Activated T-cell treated with anti-CD3 and anti-CD28 coated beads for 48 hours (primary cell): ENCODE measurements at regions not wholly inside any gene's neighbourhood (a gene's known extent, or its start where the extent isn't known, plus 50 kb on each side); places are given as distances from the start of the nearest gene placed in this dataset.

ENCODE experiments used
- DNase-seq: peaks from one replicate; pipeline ENCODE4 v3.0.0-alpha.2; 2020; ENCODE audit warnings: low read depth

GRCh38 chr7:15916681-15917380 lies 230.3 kb upstream of the MEOX2 start:
- no peak for DNase-seq

DNA sequence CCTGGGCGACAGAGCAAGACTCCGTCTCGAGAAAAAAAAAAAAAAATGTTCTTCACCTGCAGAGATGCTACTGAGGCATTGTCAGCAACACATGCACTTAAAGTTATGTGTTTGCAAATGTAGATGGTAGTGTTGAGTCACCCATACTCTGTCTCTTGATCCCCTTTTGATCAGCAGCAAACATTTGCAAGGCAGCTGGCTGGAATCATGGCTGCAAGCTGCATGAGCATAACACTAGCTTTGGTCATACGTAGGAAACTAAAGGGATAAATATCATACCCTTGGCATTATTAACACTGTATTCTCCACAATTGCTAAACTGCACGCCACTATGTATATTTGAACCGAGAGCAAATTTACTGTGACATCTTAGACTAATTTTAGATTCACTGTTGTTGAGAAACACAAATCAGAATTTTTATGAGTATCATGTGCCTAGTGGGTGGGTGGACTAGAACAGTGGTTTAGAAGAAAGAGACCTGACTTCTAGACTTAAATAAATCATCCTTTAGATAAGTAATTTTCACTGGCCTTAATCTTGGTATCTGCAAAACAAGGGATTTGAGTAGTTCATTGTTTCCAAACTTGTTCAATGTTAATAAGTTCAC lies 229.3 kb upstream of the MEOX2 start:
- DNase-seq: no peak

DNA sequence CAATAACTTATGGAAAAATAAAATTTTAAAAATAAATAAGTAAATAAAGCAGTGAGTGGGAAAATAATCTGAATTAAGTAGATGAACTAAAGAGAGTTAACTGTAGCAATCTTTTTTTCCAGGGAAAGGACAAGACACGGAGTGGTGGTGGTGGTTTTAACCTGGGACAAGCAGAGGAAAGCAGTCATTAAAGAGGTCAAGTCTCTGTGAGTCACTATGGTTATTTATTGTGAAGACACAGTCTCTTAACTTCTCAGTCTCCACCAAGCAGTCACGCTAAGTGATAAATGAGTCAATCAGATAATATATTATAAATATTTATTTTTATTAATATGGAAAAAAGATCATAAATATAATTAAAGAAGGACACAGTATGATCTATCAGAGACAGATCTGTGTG lies 228.1 kb upstream of the MEOX2 start:
- no peak for DNase-seq

DNA sequence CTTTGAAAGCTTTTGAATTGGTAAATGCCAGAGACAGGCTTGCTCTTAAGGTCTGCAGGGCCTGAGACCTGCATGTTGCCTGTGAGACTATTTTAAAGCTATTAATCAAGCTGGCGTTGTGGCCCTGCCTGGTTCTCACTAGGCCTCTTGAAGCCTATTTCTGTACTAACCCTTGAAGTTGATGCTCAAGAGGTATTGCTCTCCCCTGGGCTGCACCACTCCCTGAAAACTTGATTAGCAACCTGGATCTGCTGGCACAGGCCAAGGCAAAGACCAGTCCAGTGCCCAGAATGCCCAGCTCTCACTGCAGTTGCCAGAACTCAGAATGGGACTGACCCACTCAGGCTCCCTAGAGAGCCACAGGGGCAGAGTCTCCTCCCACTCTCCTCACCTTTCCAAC lies 220.0 kb upstream of the MEOX2 start:
- DNase-seq: no peak

DNA sequence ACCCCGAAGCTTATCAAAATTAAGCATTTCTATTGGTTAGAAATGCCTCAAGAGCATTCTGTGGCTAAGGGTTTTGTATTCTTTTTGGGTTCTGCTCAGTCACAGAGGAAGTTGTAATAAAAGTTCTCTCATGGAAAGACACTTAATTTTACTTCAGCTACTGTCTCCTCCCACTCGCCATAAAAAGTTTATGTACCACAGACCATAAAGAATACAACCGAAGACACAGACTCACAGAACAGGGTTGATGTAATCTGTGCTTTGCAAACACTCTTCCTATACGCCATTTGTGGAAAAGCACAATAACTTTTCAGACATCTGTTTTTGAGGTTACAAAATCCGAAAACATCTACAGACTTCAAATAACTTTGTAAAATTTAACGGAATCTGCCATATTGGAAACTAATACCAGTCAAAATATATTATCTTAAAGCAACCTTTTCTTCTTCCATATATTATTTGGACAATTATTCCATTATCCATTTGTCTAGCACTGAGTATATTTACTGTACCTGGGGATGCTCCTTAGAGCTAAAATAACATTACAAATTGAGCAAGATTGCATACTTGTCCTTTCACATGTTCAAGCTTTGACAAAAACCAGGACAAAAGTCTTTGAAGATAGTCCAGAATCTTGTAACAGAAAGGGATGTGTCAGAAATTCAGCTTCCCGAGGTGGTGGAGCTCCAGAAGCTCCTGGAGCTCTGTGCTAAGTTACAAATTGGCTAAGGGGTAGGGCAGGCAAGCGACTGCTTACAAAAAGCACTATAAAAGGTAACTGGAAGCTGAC lies 219.0 kb upstream of the MEOX2 start:
- no peak for DNase-seq

DNA sequence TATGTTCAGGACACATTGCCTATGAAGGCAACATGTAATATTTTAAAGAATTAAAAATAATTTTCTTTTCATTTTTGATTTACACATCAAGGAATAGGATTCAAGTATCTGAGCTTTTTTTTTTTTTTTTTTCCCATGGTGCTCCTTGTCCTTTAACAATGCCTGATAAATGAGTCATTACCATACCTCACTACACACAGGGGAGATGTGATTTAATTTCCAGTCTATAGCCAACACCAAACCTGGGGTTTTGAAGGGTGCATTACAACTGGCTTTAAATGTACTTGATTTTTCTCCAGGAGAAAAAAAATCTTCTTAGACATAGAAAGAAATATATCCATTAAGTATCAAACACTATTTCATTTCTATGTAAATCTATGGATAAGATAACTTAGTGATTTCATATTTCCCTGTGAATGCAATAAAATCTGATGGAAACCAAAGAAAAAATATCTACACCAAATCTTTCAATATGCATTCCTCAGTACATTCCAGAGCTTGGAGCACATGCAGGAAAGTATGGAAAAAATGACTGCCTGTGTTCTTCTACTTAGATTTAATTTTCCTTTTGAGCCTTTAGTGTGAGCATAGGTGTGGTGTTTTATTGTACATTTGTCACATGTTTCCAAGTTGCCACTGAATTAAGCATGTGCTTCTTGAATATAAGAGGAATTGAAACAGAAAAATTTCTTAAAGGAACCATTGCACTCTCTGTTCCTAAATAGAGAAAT lies 204.8 kb upstream of the MEOX2 start:
- no peak for DNase-seq

DNA sequence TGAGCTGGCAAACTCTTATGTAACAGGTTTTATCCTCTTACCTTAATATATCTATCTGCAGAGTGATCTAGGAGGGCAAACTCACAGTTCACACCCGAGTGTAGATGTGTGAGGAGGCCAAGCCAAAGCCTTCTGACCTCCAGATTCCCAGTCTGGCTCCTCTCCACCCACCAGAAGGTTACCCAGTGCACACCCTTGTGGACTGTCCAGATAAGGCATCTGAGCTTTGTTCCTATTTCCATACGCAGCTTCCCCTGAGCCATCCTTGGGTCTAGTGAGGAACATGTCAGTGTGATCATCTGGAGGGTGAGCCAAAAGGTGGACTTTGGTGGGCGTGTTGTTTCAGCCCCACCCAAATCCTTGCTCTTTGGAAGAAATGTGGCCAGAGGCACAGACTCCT lies 203.0 kb upstream of the MEOX2 start:
- DNase-seq: no peak

DNA sequence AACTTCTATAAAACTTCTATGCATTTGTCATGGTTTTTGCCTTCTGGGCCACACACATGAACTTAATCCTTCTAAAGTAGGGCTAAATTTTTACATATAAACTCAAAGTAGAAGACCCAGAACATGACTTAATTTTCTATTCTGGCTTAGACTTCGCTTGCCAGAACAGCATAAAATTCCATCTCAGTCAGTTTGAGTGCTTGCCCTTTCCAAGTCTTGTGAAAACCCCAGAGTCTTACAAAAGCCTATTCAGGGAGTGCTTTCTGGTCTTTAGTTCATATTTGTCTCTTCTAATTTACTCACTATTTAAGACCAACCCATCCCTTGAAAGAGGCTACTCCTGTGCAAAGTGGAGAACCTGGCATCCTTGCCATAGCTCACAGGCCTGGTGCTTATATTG lies 201.6 kb upstream of the MEOX2 start:
- DNase-seq: no peak

GRCh38 chr7:15886626-15887025 lies 200.1 kb upstream of the MEOX2 start:
- DNase-seq: no peak

- no peak for DNase-seq
These were observed 199.2 kb upstream of the MEOX2 start for GRCh38 chr7:15885678-15886077.

GRCh38 chr7:15874774-15875173 lies 188.3 kb upstream of the MEOX2 start:
- no peak for DNase-seq

GRCh38 chr7:15870347-15870746 lies 183.9 kb upstream of the MEOX2 start:
- DNase-seq: no peak

- DNase-seq: no peak
These were observed 181.0 kb upstream of the MEOX2 start for GRCh38 chr7:15867441-15867840.

GRCh38 chr7:15866753-15867152 lies 180.3 kb upstream of the MEOX2 start:
- no peak for DNase-seq

GRCh38 chr7:15864626-15864991 lies 178.1 kb upstream of the MEOX2 start:
- no peak for DNase-seq

DNA sequence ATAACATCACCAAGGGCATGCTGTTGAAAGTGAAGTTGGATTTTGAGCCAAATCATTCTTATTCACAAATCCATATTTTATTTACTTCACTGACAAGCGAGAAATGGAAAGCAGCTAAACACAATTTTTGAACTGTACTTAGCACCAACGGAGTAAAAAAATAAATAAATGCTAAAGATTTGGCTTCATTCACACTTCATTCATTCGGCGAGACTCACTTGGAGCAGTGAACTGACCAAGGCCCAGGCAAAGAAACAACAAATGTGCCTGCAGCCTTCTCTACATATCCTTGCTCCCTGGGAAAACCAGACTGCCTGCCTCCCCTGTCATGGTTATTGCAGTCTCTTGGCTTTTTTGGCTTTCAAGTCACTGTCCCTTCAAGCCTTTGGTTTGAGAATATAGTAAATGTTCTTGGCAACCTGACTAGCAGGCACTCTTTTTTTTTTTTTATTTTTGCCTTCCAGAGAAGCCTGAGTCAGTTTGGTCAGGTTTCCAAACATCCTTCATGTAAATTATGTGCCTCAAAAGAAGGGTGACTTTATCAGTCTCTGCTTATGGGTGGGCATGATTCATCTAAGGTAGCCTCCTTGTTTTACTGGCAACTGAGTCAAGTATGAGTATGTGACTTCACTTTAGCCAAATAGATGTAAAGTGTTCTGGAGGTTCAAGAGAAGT lies 177.6 kb upstream of the MEOX2 start:
- no peak for DNase-seq

DNA sequence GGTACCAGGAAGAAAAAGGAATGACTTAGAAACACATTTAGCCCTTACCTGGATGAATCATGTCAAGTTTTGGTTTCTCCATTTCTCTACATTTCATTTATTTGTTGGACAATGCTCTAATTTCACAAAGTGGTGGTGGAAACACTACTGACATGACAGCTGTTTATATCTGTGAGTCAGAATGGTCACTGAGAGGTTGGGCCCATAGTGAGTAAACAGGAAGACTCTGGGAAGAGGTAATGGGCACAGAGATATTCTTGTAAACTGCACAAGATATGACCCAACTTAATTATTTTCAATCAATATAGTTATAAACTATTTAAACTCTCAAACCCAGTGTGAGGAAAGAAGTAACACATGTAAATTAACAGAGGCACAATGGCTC lies 176.3 kb upstream of the MEOX2 start:
- no peak for DNase-seq

- DNase-seq: no peak
These were observed 175.7 kb upstream of the MEOX2 start for GRCh38 chr7:15862016-15862780.

GRCh38 chr7:15860264-15860949 lies 173.9 kb upstream of the MEOX2 start:
- DNase-seq: no peak

DNA sequence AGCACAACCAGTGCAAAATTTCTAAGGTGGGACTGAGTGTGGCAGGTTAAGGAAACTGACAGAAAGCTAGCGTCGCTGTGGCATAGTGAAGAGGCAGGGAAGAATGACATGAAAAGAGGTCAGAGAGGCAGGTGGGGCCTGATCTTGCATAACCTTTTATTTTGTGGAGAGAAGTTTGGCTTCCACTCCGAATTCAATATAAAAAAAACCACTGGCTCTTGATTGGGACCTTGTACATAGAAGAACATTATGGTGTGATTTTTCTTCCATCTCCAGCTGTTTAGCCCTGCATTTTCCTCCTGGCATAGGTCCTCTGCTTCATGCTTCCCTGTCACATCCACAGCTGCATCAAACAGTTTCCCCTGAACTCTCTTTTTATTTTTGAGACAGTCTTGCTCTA lies 170.5 kb upstream of the MEOX2 start:
- DNase-seq: no peak

DNA sequence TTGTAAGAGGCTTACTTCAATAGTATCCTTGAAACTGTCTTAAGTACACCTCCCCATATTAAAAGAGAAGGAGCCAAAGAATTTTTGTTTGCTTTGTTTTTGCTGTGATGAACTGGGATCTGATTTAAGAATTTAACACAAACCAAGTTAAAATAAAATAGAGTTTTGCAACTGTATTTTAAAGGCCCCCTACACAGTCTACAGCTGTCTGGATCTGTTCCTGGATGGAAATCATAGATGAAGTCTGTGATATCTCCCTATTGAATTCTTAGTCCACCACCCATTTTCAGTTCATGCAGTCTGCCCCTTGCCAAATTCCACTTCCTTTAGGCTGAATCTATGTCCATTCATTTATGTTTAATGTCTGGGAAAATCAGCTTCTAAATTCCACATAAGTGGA lies 169.8 kb upstream of the MEOX2 start:
- DNase-seq: no peak
